ENCODE measurements at regions not wholly inside any gene's neighbourhood (a gene's known extent, or its start where the extent isn't known, plus 50 kb on each side); places are given as distances from the start of the nearest gene placed in this dataset.

DNA sequence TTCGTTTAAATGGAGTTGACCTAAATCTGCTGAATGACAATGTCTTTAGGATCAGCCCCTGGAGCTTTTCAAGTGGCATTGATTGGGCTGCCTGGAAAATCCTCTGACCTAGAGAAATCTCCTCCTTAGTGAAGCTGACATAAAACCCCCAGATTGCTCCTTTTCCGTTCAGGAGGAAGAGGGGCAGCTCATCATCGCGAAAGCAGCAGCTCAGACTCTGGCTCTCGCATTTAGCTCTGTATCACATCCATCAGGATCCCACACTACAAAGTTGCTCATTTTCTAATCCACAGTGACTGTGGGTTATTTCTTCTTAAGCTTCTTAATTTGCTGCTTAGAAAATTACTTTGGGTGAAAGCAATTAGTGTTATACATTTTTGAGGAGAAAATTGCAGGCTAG, 373.7 kb downstream of the ENC1 start:
- ATAC-seq (ENCODE audit: insufficient number of reproducible peaks, low FRiP score, low read depth) = no peak

DNA sequence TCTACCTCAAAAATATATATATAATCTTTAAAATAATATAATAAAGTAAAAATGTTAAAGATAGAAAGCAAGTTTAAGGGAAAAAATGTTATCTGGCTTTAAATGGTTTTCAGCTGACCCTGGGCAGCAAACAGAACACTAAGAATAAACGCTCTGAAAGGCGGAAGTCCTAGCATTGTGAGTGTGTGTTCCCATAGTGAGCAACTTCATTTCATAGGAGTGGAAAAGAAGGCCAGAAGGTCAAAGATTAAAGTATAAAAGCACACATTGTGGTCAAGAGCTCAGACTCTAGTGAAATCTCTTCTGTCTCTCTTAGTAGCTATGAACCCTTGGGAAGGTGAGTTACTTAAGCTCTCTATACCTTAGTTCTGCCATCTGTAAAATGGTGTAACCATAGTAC, 374.4 kb downstream of the ENC1 start:
- DNase-seq (ENCODE audit: low spot score) = no peak
- TF ChIP-seq, protein P1, sequence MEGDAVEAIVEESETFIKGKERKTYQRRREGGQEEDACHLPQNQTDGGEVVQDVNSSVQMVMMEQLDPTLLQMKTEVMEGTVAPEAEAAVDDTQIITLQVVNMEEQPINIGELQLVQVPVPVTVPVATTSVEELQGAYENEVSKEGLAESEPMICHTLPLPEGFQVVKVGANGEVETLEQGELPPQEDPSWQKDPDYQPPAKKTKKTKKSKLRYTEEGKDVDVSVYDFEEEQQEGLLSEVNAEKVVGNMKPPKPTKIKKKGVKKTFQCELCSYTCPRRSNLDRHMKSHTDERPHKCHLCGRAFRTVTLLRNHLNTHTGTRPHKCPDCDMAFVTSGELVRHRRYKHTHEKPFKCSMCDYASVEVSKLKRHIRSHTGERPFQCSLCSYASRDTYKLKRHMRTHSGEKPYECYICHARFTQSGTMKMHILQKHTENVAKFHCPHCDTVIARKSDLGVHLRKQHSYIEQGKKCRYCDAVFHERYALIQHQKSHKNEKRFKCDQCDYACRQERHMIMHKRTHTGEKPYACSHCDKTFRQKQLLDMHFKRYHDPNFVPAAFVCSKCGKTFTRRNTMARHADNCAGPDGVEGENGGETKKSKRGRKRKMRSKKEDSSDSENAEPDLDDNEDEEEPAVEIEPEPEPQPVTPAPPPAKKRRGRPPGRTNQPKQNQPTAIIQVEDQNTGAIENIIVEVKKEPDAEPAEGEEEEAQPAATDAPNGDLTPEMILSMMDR (IDR thresholded peaks at IDR 0.05) = no peak

More for the DNA sequence above, 373.7 kb downstream of the ENC1 start:
- H3K4me1 ChIP-seq (ENCODE audit: control insufficient read depth in 1 of 2, low read depth in 2 of 2) = no peaks in the 10 kb centered on the region
- TF ChIP-seq, protein P1 (IDR thresholded peaks at IDR 0.05) = no peak
- H3K9me3 ChIP-seq = no peaks in the 10 kb centered on the region
- H3K27ac ChIP-seq = no peak overlapping the region
- H3K4me3 ChIP-seq = no peak overlapping the region
- no peak for DNase-seq (ENCODE audit: low spot score)
- H3K27me3 ChIP-seq (replicated peaks; ENCODE audit: insufficient read depth) = no peaks in the 10 kb centered on the region
- H3K36me3 ChIP-seq = no peaks in the 10 kb centered on the region

DNA sequence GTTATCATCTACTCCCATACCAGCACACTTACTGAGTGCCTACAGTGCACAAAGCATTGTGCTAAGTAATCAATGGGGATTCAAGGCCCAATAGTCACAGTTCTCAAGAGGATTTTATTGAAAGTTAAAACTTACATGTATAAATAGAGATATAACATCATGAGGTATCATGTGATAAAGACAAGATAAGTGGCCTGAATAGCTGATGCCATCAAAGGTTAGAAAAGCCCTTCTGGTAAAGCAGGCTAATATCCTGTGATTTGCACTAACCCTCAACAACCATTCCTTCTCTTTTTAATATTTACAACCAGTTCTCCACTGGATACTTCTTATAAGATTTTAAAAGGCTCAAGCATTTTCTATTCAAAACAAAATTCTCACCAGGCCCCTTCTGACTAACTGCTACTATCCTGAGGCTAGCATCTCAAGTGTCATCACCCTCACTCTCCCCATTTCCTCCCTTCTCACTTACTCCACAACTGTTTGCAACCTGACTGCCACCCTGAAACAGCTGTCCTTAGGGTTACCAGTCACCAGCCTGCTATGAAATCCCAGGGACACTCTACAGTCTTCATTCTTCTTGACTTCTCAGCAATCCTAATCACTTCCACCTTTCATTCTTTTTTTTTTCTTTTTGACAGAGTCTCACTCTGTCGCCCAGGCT, 377.9 kb downstream of the ENC1 start:
- no peaks in the 10 kb centered on the region for H3K27me3 ChIP-seq (replicated peaks; ENCODE audit: insufficient read depth)
- no peaks in the 10 kb centered on the region for H3K9me3 ChIP-seq
- no peaks in the 10 kb centered on the region for H3K4me1 ChIP-seq (ENCODE audit: control insufficient read depth in 1 of 2, low read depth in 2 of 2)
- no peak for ATAC-seq (ENCODE audit: insufficient number of reproducible peaks, low FRiP score, low read depth)
- DNase-seq (ENCODE audit: low spot score) = no peak
- no peak overlapping the region for H3K27ac ChIP-seq
- no peaks in the 10 kb centered on the region for H3K36me3 ChIP-seq
- no peak overlapping the region for H3K4me3 ChIP-seq
- TF ChIP-seq, protein P1 (IDR thresholded peaks at IDR 0.05) = no peak

More for the DNA sequence above, 374.4 kb downstream of the ENC1 start:
- Histone ChIP-seq H3K4me3 (no peak overlapping the region), H3K36me3 (no peaks in the 10 kb centered on the region), H3K4me1 (ENCODE audit: control insufficient read depth in 1 of 2, low read depth in 2 of 2) (no peaks in the 10 kb centered on the region), H3K9me3 (no peaks in the 10 kb centered on the region), H3K27me3 (replicated peaks; ENCODE audit: insufficient read depth) (no peaks in the 10 kb centered on the region), H3K27ac (no peak overlapping the region)
- no peak for ATAC-seq (ENCODE audit: insufficient number of reproducible peaks, low FRiP score, low read depth)

DNA sequence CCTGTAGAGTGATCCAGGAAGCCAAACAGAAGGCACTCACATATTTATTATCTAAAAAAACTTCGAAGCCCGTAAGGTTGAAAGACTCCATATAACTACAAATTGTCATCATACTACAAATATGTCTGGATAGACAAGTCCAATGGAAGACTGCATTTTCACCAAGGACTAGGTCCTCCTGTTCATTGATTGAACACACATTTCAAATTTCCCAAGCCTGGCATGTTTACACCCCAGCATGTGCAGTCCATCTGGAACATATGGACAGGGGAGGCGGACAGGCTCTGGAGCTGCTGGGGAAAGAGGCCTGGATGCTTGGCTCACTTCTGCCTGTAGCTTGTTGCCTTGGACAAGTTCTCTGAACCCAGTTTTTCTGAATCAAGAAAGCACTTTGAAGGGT, 378.7 kb downstream of the ENC1 start:
- H3K4me3 ChIP-seq = no peak overlapping the region
- TF ChIP-seq, protein P1 (IDR thresholded peaks at IDR 0.05) = no peak
- no peaks in the 10 kb centered on the region for H3K9me3 ChIP-seq
- ATAC-seq (ENCODE audit: insufficient number of reproducible peaks, low FRiP score, low read depth) = no peak
- no peaks in the 10 kb centered on the region for H3K36me3 ChIP-seq
- no peak for DNase-seq (ENCODE audit: low spot score)
- no peaks in the 10 kb centered on the region for H3K27me3 ChIP-seq (replicated peaks; ENCODE audit: insufficient read depth)
- H3K4me1 ChIP-seq (ENCODE audit: control insufficient read depth in 1 of 2, low read depth in 2 of 2) = no peaks in the 10 kb centered on the region
- no peak overlapping the region for H3K27ac ChIP-seq

DNA sequence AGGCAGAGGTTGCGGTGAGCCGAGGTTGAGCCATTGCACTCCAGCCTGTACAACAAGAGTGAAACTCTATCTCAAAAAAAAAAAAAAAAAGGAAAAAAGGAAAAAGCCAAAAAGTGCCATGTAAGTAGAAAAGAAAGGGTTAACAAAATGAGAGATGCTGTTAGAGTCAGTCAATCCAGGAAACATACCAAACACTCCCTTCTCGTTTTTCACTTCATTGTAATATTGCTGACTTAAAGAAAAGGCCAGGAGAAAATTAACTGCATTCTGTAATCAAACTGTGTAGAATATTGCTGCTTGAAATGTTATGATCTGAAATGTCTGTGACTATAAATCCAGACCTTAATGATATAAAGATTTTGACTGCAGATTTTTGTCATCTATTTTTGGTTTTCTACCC, 379.1 kb downstream of the ENC1 start:
- Histone ChIP-seq H3K4me3 (no peak overlapping the region), H3K27me3 (replicated peaks; ENCODE audit: insufficient read depth) (no peaks in the 10 kb centered on the region), H3K9me3 (no peaks in the 10 kb centered on the region), H3K4me1 (ENCODE audit: control insufficient read depth in 1 of 2, low read depth in 2 of 2) (no peaks in the 10 kb centered on the region), H3K27ac (no peak overlapping the region), H3K36me3 (no peaks in the 10 kb centered on the region)
- no peak for DNase-seq (ENCODE audit: low spot score)
- no peak for ATAC-seq (ENCODE audit: insufficient number of reproducible peaks, low FRiP score, low read depth)
- TF ChIP-seq, protein P1 (IDR thresholded peaks at IDR 0.05) = no peak

Data from thoracic aorta (tissue), 2 donors.